GM19351 (cell line): ENCODE measurements at regions not wholly inside any gene's neighbourhood (a gene's known extent, or its start where the extent isn't known, plus 50 kb on each side); places are given as distances from the start of the nearest gene placed in this dataset.
"Not testable (repeated sequence)": the region's sequence is repeated elsewhere in the genome, so short reads cannot be mapped to it uniquely, and the experiment has no call there.

Source experiments
- ATAC-seq: cut with Tn5 transposase; IDR thresholded peaks from one replicate; pipeline ENCODE4 v1.9.1; 2021; ENCODE audit warnings: mild to moderate bottlenecking, moderate library complexity; ENCODE audit not compliant: unreplicated experiment

- ATAC-seq: no peak
Measured at GRCh38 chr6:81909981-81910900, 157.8 kb upstream of the TENT5A start.

GRCh38 chr6:81909162-81909561 lies 156.7 kb upstream of the TENT5A start:
- ATAC-seq: no peak

GRCh38 chr6:81906709-81907204 lies 154.3 kb upstream of the TENT5A start:
- ATAC-seq: peak; percentile 72

GRCh38 chr6:81906041-81906440 lies 153.6 kb upstream of the TENT5A start:
- ATAC-seq: no peak

- ATAC-seq: no peak
Measured at GRCh38 chr6:81901551-81901966, 149.1 kb upstream of the TENT5A start.

- ATAC-seq: peak; percentile 93
Measured at GRCh38 chr6:81900616-81901015, 148.1 kb upstream of the TENT5A start.

GRCh38 chr6:81897793-81898192 lies 145.3 kb upstream of the TENT5A start:
- ATAC-seq: no peak

GRCh38 chr6:81896525-81897503 lies 144.3 kb upstream of the TENT5A start:
- no peak for ATAC-seq

GRCh38 chr6:81895511-81896185 lies 143.2 kb upstream of the TENT5A start:
- ATAC-seq: no peak

GRCh38 chr6:81894788-81895271 lies 142.3 kb upstream of the TENT5A start:
- ATAC-seq: peak; percentile 44

- ATAC-seq: peak; percentile 12
Measured at GRCh38 chr6:81894306-81894705, 141.8 kb upstream of the TENT5A start.

GRCh38 chr6:81892891-81893290 lies 140.4 kb upstream of the TENT5A start:
- no peak for ATAC-seq

GRCh38 chr6:81891874-81892273 lies 139.4 kb upstream of the TENT5A start:
- no peak for ATAC-seq

GRCh38 chr6:81890846-81891245 lies 138.4 kb upstream of the TENT5A start:
- ATAC-seq: no peak

GRCh38 chr6:81889377-81890053 lies 137.0 kb upstream of the TENT5A start:
- no peak for ATAC-seq

- not testable (repeated sequence) for ATAC-seq
Measured at GRCh38 chr6:81886909-81887308, 134.4 kb upstream of the TENT5A start.

GRCh38 chr6:81886157-81886556 lies 133.7 kb upstream of the TENT5A start:
- no peak for ATAC-seq

- no peak for ATAC-seq
Measured at GRCh38 chr6:81881660-81882059, 129.2 kb upstream of the TENT5A start.

GRCh38 chr6:81878479-81878878 lies 126.0 kb upstream of the TENT5A start:
- no peak for ATAC-seq

GRCh38 chr6:81876971-81877370 lies 124.5 kb upstream of the TENT5A start:
- no peak for ATAC-seq
